ENCODE measurements at regions not wholly inside any gene's neighbourhood (a gene's known extent, or its start where the extent isn't known, plus 50 kb on each side); places are given as distances from the start of the nearest gene placed in this dataset.

DNA sequence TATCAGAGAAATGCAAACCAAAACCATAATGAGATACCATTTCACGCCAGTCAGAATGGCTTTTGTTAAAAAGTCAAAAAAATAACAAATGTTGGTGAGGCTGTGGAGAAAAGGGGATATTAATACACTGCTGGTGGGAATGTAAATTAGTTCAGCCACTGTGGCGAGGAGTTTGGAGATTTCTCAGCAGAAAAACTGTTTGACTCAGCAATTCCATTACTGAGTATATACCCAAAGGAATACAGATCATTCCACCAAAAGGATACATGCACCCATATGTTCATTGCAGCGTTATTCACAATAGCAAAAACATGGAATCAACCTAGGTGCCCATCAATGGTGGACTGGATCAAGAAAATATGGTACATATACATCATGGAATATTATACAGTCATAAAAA, 54.5 kb upstream of the WDR75 start:
- H3K4me3 ChIP-seq (ENCODE audit: low read depth, low read length), result no peak overlapping the region
- DNase-seq (ENCODE audit: low read depth), result no peak
- TF ChIP-seq CTCF (IDR thresholded peaks at IDR 0.05; ENCODE audit: insufficient read depth, low read depth, low read length), result no peak

DNA sequence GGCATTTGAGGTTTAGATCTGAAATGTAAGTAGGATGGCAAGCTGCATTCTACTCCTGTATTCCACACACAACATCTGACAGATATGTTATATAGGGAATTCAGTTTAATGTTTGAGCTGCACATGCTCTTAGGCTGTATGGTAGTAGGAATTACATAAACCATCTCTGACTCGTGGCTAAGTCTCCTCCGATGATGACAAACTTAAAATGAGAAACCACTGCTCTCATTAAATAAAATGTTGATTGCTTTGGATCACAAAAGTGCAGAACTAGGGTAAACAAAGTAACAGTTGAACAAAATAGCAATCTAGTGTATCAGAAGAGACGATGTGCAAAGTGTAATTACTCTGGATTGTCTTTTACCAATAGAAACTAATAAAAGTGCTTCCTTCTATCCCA, 50.1 kb upstream of the WDR75 start:
- H3K4me3 ChIP-seq (ENCODE audit: low read depth, low read length), result no peak overlapping the region
- no peak for TF ChIP-seq CTCF (IDR thresholded peaks at IDR 0.05; ENCODE audit: insufficient read depth, low read depth, low read length)
- DNase-seq (ENCODE audit: low read depth), result no peak

Data from fibroblast of villous mesenchyme (primary cell).